WERI-Rb-1 (cell line): ENCODE measurements at regions not wholly inside any gene's neighbourhood (a gene's known extent, or its start where the extent isn't known, plus 50 kb on each side); places are given as distances from the start of the nearest gene placed in this dataset.
A peak's percentile ranks its signal among the peaks of the same experiment; 100 is the strongest.

ENCODE experiments used
- DNase-seq: peaks from one replicate; pipeline ENCODE4 v3.0.0-alpha.2; 2020
- H3K27ac ChIP-seq: fragments of 250-450 bp; sonication (Bioruptor Pico); 2 replicates; pipeline ENCODE4 v1.5.1; 2020; ENCODE audit warnings: mild to moderate bottlenecking, moderate library complexity
- H3K27me3 ChIP-seq: fragments of 250-450 bp; sonication (Bioruptor Pico); 2 replicates; pipeline ENCODE4 v1.5.1; 2021; ENCODE audit warnings: mild to moderate bottlenecking, low read depth, moderate library complexity; ENCODE audit not compliant: insufficient read depth, severe bottlenecking
- H3K36me3 ChIP-seq: fragments of 250-450 bp; sonication (Bioruptor Pico); 2 replicates; pipeline ENCODE4 v1.5.1; 2020; ENCODE audit warnings: mild to moderate bottlenecking, moderate library complexity
- H3K4me3 ChIP-seq: 2 replicates; pipeline ENCODE4 v1.5.1; 2011; ENCODE audit warnings: low read depth, mild to moderate bottlenecking, control low read depth, low read length
- H3K9me3 ChIP-seq: fragments of 250-450 bp; sonication (Bioruptor Pico); 2 replicates; pipeline ENCODE4 v1.5.1; 2021; ENCODE audit warnings: mild to moderate bottlenecking, moderate library complexity; ENCODE audit not compliant: severe bottlenecking
- TF ChIP-seq, protein P1 (sequence below): IDR thresholded peaks from 2 replicates; pipeline ENCODE4 v1.5.1; 2011; ENCODE audit warnings: low read depth, mild to moderate bottlenecking, control low read depth, inconsistent platforms, low read length

DNA sequence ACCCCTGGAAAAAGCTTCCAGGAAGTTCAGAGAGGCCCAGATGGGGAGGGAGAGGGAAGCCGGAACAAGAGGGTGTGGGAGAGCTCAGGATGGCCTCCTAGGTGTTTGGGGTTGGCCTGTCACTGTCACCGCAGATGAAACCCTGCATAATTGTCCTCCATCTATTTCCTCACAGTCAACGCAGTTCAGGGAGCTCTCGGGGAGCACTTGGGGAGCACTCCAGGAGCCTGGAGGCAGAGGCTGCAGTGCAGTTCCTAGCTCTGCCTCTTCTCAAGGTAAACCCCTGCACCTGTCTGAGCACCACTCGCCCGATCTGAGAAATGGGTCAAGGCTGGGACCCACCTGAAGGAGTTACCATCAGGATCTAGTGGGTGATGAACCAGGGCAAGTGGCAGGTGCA is 194.6 kb upstream of the LHX5 start:
- no peaks in the 10 kb centered on the region for H3K9me3 ChIP-seq
- H3K36me3 ChIP-seq, result no peaks in the 10 kb centered on the region
- no peaks in the 10 kb centered on the region for H3K27me3 ChIP-seq
- DNase-seq, result no peak
- TF ChIP-seq, protein P1, sequence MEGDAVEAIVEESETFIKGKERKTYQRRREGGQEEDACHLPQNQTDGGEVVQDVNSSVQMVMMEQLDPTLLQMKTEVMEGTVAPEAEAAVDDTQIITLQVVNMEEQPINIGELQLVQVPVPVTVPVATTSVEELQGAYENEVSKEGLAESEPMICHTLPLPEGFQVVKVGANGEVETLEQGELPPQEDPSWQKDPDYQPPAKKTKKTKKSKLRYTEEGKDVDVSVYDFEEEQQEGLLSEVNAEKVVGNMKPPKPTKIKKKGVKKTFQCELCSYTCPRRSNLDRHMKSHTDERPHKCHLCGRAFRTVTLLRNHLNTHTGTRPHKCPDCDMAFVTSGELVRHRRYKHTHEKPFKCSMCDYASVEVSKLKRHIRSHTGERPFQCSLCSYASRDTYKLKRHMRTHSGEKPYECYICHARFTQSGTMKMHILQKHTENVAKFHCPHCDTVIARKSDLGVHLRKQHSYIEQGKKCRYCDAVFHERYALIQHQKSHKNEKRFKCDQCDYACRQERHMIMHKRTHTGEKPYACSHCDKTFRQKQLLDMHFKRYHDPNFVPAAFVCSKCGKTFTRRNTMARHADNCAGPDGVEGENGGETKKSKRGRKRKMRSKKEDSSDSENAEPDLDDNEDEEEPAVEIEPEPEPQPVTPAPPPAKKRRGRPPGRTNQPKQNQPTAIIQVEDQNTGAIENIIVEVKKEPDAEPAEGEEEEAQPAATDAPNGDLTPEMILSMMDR, result no peak
- H3K27ac ChIP-seq, result no peak overlapping the region
- H3K4me3 ChIP-seq, result no peak overlapping the region

DNA sequence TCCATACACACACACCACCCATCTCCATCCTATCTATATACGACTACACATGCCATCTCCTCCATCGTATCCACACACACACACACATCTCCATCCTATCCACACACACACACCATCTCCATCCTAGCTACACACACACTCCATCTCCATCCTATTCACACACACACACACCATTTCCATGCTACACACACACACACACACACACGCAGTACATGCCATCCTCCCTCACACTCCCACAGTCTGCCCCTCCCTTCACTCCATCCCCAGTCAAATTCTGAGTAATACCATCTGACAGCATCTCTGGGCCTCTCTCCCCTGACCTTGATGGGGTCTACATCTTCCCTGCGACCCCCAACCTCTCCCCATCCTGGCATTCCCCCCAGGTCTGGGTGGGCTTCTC is 193.8 kb upstream of the LHX5 start:
- no peaks in the 10 kb centered on the region for H3K27me3 ChIP-seq
- no peaks in the 10 kb centered on the region for H3K36me3 ChIP-seq
- no peaks in the 10 kb centered on the region for H3K9me3 ChIP-seq
- H3K4me3 ChIP-seq, result no peak overlapping the region
- TF ChIP-seq, protein P1, result no peak
- DNase-seq, result no peak
- H3K27ac ChIP-seq, result peak overlapping the region; percentile 31; the same call in 1 of the 2 replicates

DNA sequence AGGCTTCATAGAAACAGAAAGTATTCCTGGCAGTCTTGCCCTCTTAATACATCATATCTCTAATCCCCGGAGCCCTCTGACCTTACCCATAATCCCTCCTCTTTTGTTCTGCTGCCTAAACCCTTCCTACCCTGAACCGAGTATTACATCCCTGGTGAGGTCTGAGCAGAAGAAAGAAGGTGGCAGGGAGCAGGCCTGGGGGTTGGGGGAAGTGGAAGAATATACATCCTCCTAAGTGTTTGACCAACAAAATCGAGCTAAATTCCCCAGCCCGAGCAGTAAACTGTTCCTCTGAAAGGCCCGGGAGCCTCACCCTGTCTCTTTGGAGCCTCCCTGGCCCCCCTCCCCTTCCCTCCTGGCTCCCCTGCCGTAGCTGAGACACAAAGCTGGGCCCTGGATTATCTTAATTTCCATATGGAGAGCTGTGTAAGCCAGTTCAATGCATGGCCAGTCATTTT is 192.6 kb upstream of the LHX5 start:
- Histone ChIP-seq H3K27me3 (no peaks in the 10 kb centered on the region), H3K4me3 (peak overlapping the region; percentile 30), H3K9me3 (no peaks in the 10 kb centered on the region), H3K36me3 (no peaks in the 10 kb centered on the region), H3K27ac (peak overlapping the region; percentile 91)
- peak; percentile 89 for DNase-seq
- TF ChIP-seq, protein P1, result no peak

DNA sequence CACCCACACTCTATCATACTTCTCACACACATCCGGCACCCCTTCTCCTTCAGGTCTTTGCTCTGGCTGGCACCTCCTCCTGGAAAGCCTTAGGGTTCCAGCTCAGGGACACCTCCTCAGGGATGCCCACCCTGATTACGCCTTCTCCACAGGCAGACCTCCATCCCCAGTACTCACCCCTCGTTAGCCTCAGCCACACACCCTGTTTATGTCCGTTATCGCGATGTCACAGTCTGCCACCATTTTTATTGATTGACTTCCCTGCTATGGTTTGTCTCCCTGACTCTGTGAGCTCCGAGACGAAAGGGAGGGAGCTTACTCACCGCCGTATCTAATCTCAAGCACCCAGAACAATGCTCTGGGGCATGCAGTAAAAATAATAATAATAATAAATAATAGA is 191.7 kb upstream of the LHX5 start:
- Histone ChIP-seq H3K4me3 (no peak overlapping the region), H3K27me3 (no peaks in the 10 kb centered on the region), H3K9me3 (peaks cover 4% of the 10 kb centered on the region), H3K36me3 (no peaks in the 10 kb centered on the region), H3K27ac (peak overlapping the region; percentile 91)
- TF ChIP-seq, protein P1, result no peak
- DNase-seq, result no peak

DNA sequence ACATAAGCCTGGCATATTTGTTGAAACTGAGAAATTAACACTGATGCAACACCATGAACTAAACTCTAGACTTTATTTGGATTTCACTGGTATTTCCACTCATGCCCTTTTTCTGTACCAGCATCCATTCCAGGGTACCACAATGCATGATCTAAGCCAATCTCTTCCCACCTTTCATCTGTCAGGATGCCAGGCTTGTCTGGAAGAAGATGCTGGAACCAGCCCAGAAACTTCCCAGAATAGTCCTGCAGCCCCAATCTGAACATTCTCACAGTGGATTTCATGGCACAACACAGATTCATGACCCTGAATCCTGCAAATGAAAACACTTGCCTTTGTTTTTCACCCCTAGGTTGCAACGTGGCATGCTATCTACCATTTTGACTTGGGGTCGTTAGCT is 189.3 kb upstream of the LHX5 start:
- peaks cover 10% of the 10 kb centered on the region for H3K9me3 ChIP-seq
- H3K27ac ChIP-seq, result no peak overlapping the region
- H3K4me3 ChIP-seq, result no peak overlapping the region
- no peaks in the 10 kb centered on the region for H3K36me3 ChIP-seq
- no peak for DNase-seq
- no peaks in the 10 kb centered on the region for H3K27me3 ChIP-seq
- TF ChIP-seq, protein P1, result no peak

DNA sequence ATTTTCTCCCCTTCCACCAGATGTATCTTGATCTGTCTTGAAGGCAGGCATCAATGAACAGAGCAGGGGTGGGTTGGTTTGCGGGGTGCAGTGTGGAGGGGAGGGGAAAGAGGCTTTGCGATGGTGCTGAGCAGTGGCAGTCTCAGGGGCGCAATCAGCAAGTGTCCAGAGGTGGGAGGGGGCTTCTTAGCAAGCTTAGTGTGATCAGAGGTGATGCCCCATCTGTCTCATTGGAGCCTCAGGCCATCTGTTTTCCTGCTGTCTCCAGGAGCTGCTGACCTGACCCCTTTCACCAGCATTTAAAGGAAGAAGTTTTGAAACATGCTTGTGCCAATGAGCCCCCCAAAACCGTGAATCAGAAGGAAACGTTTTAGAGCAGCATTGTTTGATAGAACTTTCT is 187.7 kb upstream of the LHX5 start:
- DNase-seq, result peak; percentile 83
- TF ChIP-seq, protein P1, result no peak
- Histone ChIP-seq H3K4me3 (no peak overlapping the region), H3K36me3 (no peaks in the 10 kb centered on the region), H3K27ac (peak overlapping the region; percentile 79), H3K27me3 (no peaks in the 10 kb centered on the region), H3K9me3 (peaks cover 17% of the 10 kb centered on the region)
